B cell (primary cell): ENCODE measurements at regions not wholly inside any gene's neighbourhood (a gene's known extent, or its start where the extent isn't known, plus 50 kb on each side); places are given as distances from the start of the nearest gene placed in this dataset.

Source experiments
- ATAC-seq: fragments of 200-7000 bp; cut with Tn5 transposase; one replicate; pipeline ENCODE4 v1.10.0; 2021; ENCODE audit warnings: low read depth, mild to moderate bottlenecking, moderate number of reproducible peaks, moderate library complexity
- CTCF ChIA-PET: fragments of 350-600 bp; sonication (Branson Sonifier 250); formaldehyde crosslinking; loops from one replicate; lab custom pipeline; 2021; ENCODE audit warnings: antibody characterized with exemption, inconsistent platforms; lab: Charles Lee
- POLR2A ChIA-PET: fragments of 350-600 bp; sonication (Branson Sonifier 250); formaldehyde crosslinking; loops from one replicate; lab custom pipeline; 2021; ENCODE audit warnings: antibody characterized with exemption; lab: Charles Lee
- DNase-seq: peaks from one replicate; pipeline ENCODE4 v3.0.0; 2013
- H2AFZ ChIP-seq: 2 replicates; pipeline ENCODE4 v1.6.1; 2012; ENCODE audit warnings: mild to moderate bottlenecking, low read depth, low read length; ENCODE audit not compliant: insufficient read depth, poor library complexity, severe bottlenecking
- H3K27ac ChIP-seq, 2 donors: 1 replicate in 1 of 2; 2 replicates in 1 of 2; pipeline ENCODE4 v1.5.1; 2012 to 2013; ENCODE audit warnings: low read length in 2 of 2, mild to moderate bottlenecking in 2 of 2, moderate library complexity in 1 of 2
- H3K27me3 ChIP-seq, 4 experiments: fragments of 200-600 bp in 1 of 4; sonication (generic) in 1 of 4; replicated peaks in 1 of 4; 1 replicate in 2 of 4; 2 replicates in 2 of 4; pipeline versions ENCODE4 v1.6.1 to v1.7.0; 2013 to 2016; ENCODE audit warnings: low read length in 3 of 4, mild to moderate bottlenecking in 2 of 4, mixed read lengths in 1 of 4, moderate library complexity in 1 of 4; ENCODE audit not compliant: insufficient read depth in 4 of 4, control insufficient read depth in 3 of 4; ENCODE audit errors: control extremely low read depth in 1 of 4
- H3K36me3 ChIP-seq, 2 experiments: replicated peaks in 1 of 2; 1 replicate in 1 of 2; 2 replicates in 1 of 2; pipeline versions ENCODE4 v1.6.1 to v1.7.1; 2013; ENCODE audit warnings: low read length in 1 of 2; ENCODE audit not compliant: insufficient read depth in 2 of 2, control insufficient read depth in 1 of 2; ENCODE audit errors: control extremely low read depth in 1 of 2, extremely low read depth in 1 of 2
- H3K4me1 ChIP-seq, 2 donors: fragments of 200-600 bp in 1 of 2; sonication (generic) in 1 of 2; 1 replicate in 1 of 2; 2 replicates in 1 of 2; pipeline versions ENCODE4 v1.5.1 to v1.6.1; 2013 to 2017; ENCODE audit warnings: low read length in 2 of 2; ENCODE audit not compliant: control insufficient read depth in 2 of 2, insufficient read depth in 2 of 2
- H3K4me2 ChIP-seq: replicated peaks from 2 replicates; pipeline ENCODE3; 2012; ENCODE audit warnings: mild to moderate bottlenecking, low read depth, low read length; ENCODE audit not compliant: poor library complexity, severe bottlenecking
- H3K4me3 ChIP-seq, 5 experiments: fragments of 200-600 bp in 1 of 5; sonication (generic) in 1 of 5; 1 replicate in 3 of 5; 2 replicates in 2 of 5; pipeline versions ENCODE4 v1.5.1 to v1.7.0; 2011 to 2016; ENCODE audit warnings: low read length in 4 of 5, mild to moderate bottlenecking in 4 of 5, low read depth in 2 of 5, control low read depth in 1 of 5, moderate library complexity in 1 of 5; ENCODE audit not compliant: insufficient read depth in 1 of 5; ENCODE audit errors: control extremely low read depth in 1 of 5, extremely low read depth in 1 of 5
- H3K79me2 ChIP-seq: fragments of 200-600 bp; sonication (generic); one replicate; pipeline ENCODE4 v1.6.0; 2016; ENCODE audit warnings: low read length; ENCODE audit not compliant: control insufficient read depth, insufficient read depth
- H3K9ac ChIP-seq: fragments of 200-600 bp; sonication (generic); 2 replicates; pipeline ENCODE4 v1.6.1; 2017; ENCODE audit warnings: mild to moderate bottlenecking, low read length, moderate library complexity
- H3K9me3 ChIP-seq, 3 donors: one replicate each; pipeline versions ENCODE4 v1.6.1 to v1.7.1; 2013; ENCODE audit warnings: low read length in 2 of 3; ENCODE audit not compliant: control insufficient read depth in 2 of 3, insufficient read depth in 1 of 3; ENCODE audit errors: control extremely low read depth in 1 of 3
- H4K20me1 ChIP-seq: 2 replicates; pipeline ENCODE4 v1.6.0; 2012; ENCODE audit warnings: mild to moderate bottlenecking, low read length; ENCODE audit not compliant: insufficient read depth, control insufficient read depth, poor library complexity, severe bottlenecking
- H3K27ac Mint-ChIP-seq: one replicate; pipeline ENCODE4 v1.8.0; 2021; ENCODE audit warnings: mixed read lengths
- H3K27me3 Mint-ChIP-seq: one replicate; pipeline ENCODE4 v1.8.0; 2021; ENCODE audit warnings: mixed read lengths
- H3K4me1 Mint-ChIP-seq: one replicate; pipeline ENCODE4 v1.8.0; 2021; ENCODE audit warnings: mixed read lengths
- H3K4me3 Mint-ChIP-seq: one replicate; pipeline ENCODE4 v1.8.0; 2021; ENCODE audit warnings: mixed read lengths
- H3K9me3 Mint-ChIP-seq: one replicate; pipeline ENCODE4 v1.8.0; 2022; ENCODE audit warnings: mixed read lengths; ENCODE audit not compliant: insufficient read depth
- EZH2 ChIP-seq: IDR thresholded peaks from 2 replicates; pipeline ENCODE4 v1.6.1; 2012; ENCODE audit warnings: borderline replicate concordance, low read depth, mild to moderate bottlenecking, moderate library complexity, low read length; ENCODE audit not compliant: insufficient read depth, poor library complexity, severe bottlenecking
- WGBS: methylation state at CpG from one replicate; pipeline ENCODE4 v1.1.5; 2013; ENCODE audit warnings: missing lambda C conversion rate; ENCODE audit not compliant: insufficient coverage; 5-methylcytosine and 5-hydroxymethylcytosine counted together
- intact Hi-C: fragments of 100-400 bp; cut with micrococcal nuclease; formaldehyde crosslinking; loops from one replicate; pipeline ENCODE4 v1.10.0; 2022
- TF ChIP-seq, protein P1 (sequence below): fragments of 200-600 bp; IDR thresholded peaks from one replicate; pipeline ENCODE4 v1.8.0; 2022; ENCODE audit warnings: antibody characterized with exemption, mild to moderate bottlenecking

DNA sequence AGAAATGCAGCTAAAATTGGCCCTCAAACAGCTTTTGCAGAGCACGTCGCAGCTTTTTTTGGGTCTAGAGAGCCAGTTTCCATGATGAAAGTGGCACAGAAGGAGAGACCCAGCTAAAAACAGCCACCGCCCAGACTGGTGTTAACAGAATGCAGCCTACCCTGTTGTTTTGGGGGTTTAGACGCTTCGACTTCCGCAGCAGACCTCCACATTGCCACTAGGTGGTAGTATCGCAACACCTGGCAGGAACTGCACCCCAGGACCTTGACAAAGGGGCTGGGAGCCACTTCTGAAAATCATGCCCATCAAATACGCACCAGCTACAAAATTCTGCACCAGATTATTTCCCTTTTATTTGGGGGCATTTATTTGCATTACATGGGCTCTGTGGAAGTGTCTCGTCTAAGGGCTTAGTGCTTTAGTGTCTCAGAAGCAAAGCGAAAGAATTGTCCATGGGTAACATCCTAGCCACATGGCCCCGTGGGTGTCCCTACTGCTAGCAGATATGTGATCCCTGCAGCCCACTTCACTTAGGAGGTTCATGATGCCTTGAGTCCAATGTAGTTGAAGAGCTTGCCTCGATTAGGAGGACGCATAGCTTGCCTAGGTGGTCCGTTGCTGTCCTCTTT is 167.1 kb downstream of the HAPSTR1 start:
- H3K4me3 Mint-ChIP-seq, result no peak overlapping the region
- TF ChIP-seq EZH2, result no peak
- TF ChIP-seq, protein P1, sequence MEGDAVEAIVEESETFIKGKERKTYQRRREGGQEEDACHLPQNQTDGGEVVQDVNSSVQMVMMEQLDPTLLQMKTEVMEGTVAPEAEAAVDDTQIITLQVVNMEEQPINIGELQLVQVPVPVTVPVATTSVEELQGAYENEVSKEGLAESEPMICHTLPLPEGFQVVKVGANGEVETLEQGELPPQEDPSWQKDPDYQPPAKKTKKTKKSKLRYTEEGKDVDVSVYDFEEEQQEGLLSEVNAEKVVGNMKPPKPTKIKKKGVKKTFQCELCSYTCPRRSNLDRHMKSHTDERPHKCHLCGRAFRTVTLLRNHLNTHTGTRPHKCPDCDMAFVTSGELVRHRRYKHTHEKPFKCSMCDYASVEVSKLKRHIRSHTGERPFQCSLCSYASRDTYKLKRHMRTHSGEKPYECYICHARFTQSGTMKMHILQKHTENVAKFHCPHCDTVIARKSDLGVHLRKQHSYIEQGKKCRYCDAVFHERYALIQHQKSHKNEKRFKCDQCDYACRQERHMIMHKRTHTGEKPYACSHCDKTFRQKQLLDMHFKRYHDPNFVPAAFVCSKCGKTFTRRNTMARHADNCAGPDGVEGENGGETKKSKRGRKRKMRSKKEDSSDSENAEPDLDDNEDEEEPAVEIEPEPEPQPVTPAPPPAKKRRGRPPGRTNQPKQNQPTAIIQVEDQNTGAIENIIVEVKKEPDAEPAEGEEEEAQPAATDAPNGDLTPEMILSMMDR, result peak; percentile 51
- WGBS, result 50% methylated on average over 10 of the region's 14 CpGs
- no peak overlapping the region for H3K9ac ChIP-seq
- H3K9me3 Mint-ChIP-seq, result peaks cover 3% of the 10 kb centered on the region
- H2AFZ ChIP-seq, result no peak overlapping the region
- no peak overlapping the region for H3K4me2 ChIP-seq
- no peaks in the 10 kb centered on the region for H3K4me1 ChIP-seq
- no peak overlapping the region for H3K4me3 ChIP-seq
- ATAC-seq, result no peak
- peaks cover 47% of the 10 kb centered on the region for H3K27me3 Mint-ChIP-seq
- CTCF ChIA-PET, result interaction anchor here (1.0 to 1.2 kb wide), 2 partner anchors 14 to 120 kb away, joined by 3 read pairs; no protein-coding TSS in a partner anchor
- H4K20me1 ChIP-seq, result no peaks in the 10 kb centered on the region
- H3K27ac ChIP-seq, result no peak overlapping the region
- intact Hi-C loops, result loop anchor here (2.0 kb wide), 1 partner anchor 1250 kb away; no protein-coding TSS in a partner anchor
- POLR2A ChIA-PET, result no interaction called here
- DNase-seq, result peak; percentile 37
- H3K4me1 Mint-ChIP-seq, result no peaks in the 10 kb centered on the region
- H3K27me3 ChIP-seq, result peaks cover 0 to 14% (median 4%) of the 10 kb centered on the region in 4 experiments
- no peak overlapping the region for H3K27ac Mint-ChIP-seq
- H3K79me2 ChIP-seq, result no peaks in the 10 kb centered on the region
- no peaks in the 10 kb centered on the region for H3K9me3 ChIP-seq
- no peaks in the 10 kb centered on the region for H3K36me3 ChIP-seq

DNA sequence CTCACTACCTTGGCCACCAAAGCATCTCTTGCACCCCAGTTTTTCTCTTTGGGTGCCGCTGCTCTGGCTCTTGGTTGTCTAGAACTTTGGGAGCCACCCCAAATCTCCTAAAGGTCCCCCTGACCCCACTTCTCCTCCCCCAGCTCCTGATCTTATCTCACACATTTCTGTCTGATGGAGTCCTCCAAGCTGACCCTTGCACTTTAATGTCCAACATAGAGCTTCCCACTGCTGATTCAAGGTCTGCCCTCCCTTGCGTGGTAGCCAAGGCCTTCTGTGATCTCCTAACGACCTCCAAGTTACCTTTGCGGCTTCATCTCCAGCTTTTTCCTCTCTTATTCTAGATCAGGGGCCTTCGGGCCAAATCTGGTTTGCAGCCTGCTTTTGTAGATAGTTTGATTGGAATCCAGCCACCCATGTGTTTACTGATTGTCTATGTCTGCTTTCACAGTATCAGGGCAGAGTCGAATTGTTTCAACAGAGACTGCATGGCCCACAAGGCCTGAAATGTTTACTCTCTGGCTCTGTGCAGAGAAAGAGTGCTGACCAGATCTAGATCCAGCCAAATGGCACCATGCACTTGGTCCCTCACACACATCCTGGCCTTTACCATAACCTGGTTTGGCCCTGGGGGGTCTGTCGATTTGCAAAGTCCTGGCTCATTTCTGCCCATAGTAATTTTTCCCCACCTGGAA is 168.6 kb downstream of the HAPSTR1 start:
- Histone ChIP-seq H3K27ac (no peak overlapping the region), H3K36me3 (no peaks in the 10 kb centered on the region), H3K79me2 (no peaks in the 10 kb centered on the region), H3K4me2 (no peak overlapping the region), H3K27me3 (peaks cover 0 to 14% (median 3%) of the 10 kb centered on the region in 4 experiments), H2AFZ (no peak overlapping the region), H3K4me1 (no peaks in the 10 kb centered on the region), H3K9me3 (no peaks in the 10 kb centered on the region), H3K4me3 (no peak overlapping the region), H3K9ac (no peak overlapping the region), H4K20me1 (no peaks in the 10 kb centered on the region)
- 93% methylated on average over 3 of the region's 7 CpGs for WGBS
- Mint-ChIP-seq H3K27me3 (peaks cover 41% of the 10 kb centered on the region), H3K9me3 (peaks cover under 1% of the 10 kb centered on the region), H3K4me3 (no peak overlapping the region), H3K4me1 (no peaks in the 10 kb centered on the region), H3K27ac (no peak overlapping the region)
- ChIA-PET POLR2A (no interaction called here), CTCF (interaction anchor here (1.2 kb wide), 1 partner anchor 15 kb away, joined by 3 read pairs; no protein-coding TSS in a partner anchor)
- ATAC-seq (no peak), DNase-seq (no peak)
- no peak for TF ChIP-seq EZH2
- TF ChIP-seq, protein P1, result no peak
- intact Hi-C loops, result loop anchor here (2.0 kb wide), 1 partner anchor 1249 kb away; no protein-coding TSS in a partner anchor
